ENCODE measurements at regions not wholly inside any gene's neighbourhood (a gene's known extent, or its start where the extent isn't known, plus 50 kb on each side); places are given as distances from the start of the nearest gene placed in this dataset.

DNA sequence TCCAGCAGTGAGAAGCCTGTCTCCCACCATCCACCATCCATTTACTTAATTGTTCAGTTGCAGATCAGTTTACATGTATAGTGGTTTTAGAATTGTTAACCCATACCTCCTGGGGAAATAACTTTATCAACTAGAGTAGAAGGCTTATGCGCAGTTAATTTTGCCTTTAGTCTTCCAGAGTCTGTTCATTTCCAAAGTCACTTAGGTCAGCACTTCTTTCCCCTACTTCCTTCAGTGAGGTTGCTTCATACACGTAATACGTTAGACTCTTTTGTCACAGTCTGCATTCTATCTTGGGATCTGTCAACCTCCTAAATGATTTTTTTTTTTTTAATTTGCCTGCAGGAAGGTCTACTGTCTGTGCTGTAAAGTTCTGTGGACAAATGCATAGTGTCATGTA is 495.6 kb upstream of the ISX start:
- TF ChIP-seq TAF1 (IDR thresholded peaks at IDR 0.05; ENCODE audit: borderline replicate concordance, low read depth, low read length), result no peak
- TF ChIP-seq POLR2A (IDR thresholded peaks at IDR 0.05; ENCODE audit: low read depth, low read length), result no peak
- no peak for TF ChIP-seq POLR2AphosphoS5 (IDR thresholded peaks at IDR 0.05; ENCODE audit: low read depth, low read length)
- DNase-seq (ENCODE audit: insufficient read length) (no peak), FAIRE-seq (no peak)

DNA sequence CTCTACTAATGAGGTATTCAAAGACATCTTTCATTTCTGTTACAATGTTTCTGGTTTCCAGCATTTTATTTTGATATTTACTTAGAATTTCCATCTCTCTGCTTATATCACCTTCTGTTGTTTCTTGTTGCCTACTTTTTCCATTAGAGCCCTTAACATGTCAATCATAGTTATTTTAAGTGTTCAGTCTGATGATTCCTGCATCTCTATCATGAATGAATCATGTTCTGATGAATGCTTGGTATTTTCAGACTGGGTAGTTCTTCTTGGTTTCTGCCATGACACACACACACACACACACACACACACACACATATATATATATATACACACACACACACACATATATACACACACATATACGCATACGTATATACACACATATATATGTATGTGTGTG is 486.4 kb upstream of the ISX start:
- no peak for DNase-seq (ENCODE audit: insufficient read length)
- FAIRE-seq, result no peak
- TF ChIP-seq POLR2A (IDR thresholded peaks at IDR 0.05; ENCODE audit: low read depth, low read length), result no peak
- TF ChIP-seq POLR2AphosphoS5 (IDR thresholded peaks at IDR 0.05; ENCODE audit: low read depth, low read length), result no peak
- TF ChIP-seq TAF1 (IDR thresholded peaks at IDR 0.05; ENCODE audit: borderline replicate concordance, low read depth, low read length), result no peak

DNA sequence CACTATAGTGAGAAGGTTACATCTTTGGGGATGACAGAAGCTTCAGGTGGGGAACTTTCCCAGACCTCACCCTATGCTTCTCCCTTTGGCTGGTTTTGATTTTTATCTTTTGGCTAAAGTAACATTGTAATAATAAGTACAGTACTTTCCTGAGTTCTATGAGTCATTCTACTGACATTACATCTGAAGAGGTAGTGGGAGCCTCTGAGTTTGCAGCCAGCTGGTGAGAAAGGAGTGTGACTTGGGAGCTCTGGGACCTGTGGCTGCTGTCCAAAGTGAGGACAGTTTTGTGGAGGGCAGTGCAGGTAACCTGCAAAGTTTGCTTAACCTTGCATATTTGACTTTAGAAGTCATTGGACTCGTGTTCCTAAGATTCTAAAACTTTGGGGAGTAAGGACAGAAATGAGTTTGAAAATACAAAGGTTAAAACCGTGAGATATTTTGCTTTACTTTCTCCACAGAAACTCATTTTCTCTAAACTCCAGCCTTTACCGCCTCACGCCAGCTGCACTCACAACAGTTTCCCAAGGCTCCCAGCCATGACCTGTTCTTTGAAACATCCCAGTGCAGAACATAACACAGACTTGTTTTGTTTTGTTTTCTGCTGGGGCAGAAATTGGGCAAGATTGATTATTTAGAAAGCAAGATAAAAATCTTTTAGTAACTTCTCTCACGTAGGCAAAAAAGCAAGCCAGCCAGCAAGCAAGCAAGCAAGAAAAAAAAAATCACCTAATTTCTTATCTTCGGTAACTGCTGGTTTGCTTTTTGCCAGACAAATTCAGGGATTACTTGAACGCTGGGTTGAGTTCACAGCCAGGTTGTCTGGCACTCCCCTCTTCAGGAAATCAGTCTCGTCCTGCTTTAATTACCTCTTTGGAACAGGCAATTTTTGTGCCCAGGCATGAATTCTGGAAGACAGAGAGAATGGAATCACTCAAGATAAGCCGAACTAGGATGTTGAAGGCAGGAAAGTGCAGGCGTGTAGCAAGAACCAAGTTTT is 478.3 kb upstream of the ISX start:
- FAIRE-seq (no peak), DNase-seq (ENCODE audit: insufficient read length) (no peak)
- no peak for TF ChIP-seq POLR2A (IDR thresholded peaks at IDR 0.05; ENCODE audit: low read depth, low read length)
- TF ChIP-seq POLR2AphosphoS5 (IDR thresholded peaks at IDR 0.05; ENCODE audit: low read depth, low read length), result no peak

DNA sequence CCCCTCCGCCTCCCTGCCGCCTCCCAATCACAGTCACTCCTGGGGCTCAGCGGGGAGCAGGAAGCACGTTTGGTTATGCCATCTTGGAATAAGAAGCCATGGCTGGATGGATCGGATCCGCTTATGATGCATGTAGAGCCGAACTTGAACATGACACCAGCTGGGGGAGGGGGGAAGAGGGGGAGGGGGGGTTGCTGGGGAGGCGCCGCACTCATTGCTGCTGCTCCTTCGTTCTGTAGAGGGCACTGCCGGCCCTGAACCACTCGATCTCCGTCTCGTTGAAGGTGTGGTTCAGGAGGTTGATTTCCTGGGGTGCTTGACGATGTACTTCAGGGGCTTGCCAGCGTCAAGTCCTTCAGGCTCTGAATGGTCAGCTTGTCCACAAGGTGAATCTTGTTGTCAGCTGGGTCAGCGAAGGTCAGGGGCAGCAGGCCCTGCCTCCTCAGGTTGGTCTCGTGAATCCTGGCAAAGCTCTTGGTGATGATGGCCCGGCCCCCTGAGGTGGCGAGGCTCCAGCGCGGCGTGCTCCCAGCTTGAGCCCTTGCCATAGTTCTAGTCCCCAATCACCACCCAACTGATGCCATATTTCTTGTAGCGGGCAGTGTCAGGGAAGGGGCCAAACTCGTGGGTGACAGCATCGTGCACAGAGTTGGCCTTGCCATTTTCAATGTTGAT is 476.9 kb upstream of the ISX start:
- DNase-seq (ENCODE audit: insufficient read length), result no peak
- TF ChIP-seq TAF1 (IDR thresholded peaks at IDR 0.05; ENCODE audit: borderline replicate concordance, low read depth, low read length) (no peak), POLR2A (IDR thresholded peaks at IDR 0.05; ENCODE audit: low read depth, low read length) (no peak), POLR2AphosphoS5 (IDR thresholded peaks at IDR 0.05; ENCODE audit: low read depth, low read length) (no peak)
- no peak for FAIRE-seq

DNA sequence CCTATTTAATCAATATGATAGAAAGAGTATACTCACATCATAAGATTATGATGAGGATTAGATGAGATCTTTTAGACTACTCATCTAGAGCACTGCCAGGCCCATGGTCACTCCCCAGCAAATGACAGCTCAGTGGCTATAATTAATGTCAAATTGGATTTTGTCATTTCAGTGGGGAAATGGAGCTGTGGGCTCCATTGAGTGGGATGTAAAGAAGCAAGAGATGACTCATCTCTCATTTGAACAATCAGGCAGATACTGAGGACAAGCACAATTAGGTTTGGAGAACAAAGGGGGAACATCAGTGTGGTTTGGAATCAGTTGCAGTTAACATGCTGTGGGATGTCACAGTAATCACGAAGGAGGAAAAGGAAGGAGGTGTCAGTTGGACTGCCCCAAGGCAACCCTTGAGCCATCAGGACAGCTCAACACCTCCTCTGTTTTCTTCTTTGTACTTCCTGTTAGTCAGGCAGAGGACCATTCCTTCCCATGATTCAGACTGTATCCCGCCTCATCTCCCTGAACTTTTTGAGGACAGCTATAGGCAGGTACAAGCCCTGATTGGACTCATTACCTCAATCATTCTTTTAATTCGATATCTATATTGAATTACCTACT is 473.7 kb upstream of the ISX start:
- no peak for FAIRE-seq
- TF ChIP-seq TAF1 (IDR thresholded peaks at IDR 0.05; ENCODE audit: borderline replicate concordance, low read depth, low read length) (no peak), POLR2AphosphoS5 (IDR thresholded peaks at IDR 0.05; ENCODE audit: low read depth, low read length) (no peak), POLR2A (IDR thresholded peaks at IDR 0.05; ENCODE audit: low read depth, low read length) (no peak)

DNA sequence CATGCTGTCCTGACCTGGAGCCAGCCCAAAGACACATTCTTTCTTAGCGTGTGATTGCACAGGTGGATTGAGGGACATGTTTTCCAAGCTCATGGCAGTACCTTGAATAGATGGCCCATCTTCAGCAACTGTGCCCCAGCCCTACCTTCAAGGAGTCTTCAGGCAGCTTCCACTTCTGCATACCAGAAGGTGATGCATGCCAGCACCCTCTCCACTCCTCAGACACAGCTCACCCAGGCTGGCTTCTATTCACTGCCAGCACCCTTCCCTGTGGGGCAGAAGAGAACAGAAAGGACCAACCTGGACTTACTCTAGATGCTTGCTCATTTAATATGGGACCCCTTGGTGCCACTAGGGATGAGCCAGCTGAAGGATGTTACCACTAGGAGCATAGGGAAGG is 466.4 kb upstream of the ISX start:
- no peak for FAIRE-seq
- TF ChIP-seq TAF1 (IDR thresholded peaks at IDR 0.05; ENCODE audit: borderline replicate concordance, low read depth, low read length) (no peak), POLR2A (IDR thresholded peaks at IDR 0.05; ENCODE audit: low read depth, low read length) (no peak), POLR2AphosphoS5 (IDR thresholded peaks at IDR 0.05; ENCODE audit: low read depth, low read length) (no peak)
- no peak for DNase-seq (ENCODE audit: insufficient read length)

More for the DNA sequence above, 473.7 kb upstream of the ISX start:
- no peak for DNase-seq (ENCODE audit: insufficient read length)

DNA sequence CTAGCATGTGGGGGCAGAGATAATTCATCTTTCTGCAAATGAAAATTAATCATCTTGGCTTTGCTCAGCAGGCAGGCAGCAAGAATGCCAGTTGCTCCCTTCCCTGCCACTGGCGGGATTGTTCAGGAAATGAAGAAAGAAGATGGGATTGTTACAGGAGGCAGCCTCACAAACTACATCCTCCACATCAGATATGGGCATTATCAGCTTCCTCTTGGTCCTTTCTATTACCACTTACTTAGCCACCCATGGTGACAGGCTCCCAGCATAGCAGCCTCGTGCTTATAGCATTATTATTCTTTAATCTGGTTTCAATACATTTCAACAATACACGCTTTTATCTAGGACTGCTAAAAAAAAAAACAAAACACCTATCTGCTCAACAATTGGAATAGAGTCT is 461.6 kb upstream of the ISX start:
- no peak for DNase-seq (ENCODE audit: insufficient read length)
- TF ChIP-seq POLR2A (IDR thresholded peaks at IDR 0.05; ENCODE audit: low read depth, low read length) (no peak), TAF1 (IDR thresholded peaks at IDR 0.05; ENCODE audit: borderline replicate concordance, low read depth, low read length) (no peak), POLR2AphosphoS5 (IDR thresholded peaks at IDR 0.05; ENCODE audit: low read depth, low read length) (no peak)
- no peak for FAIRE-seq

DNA sequence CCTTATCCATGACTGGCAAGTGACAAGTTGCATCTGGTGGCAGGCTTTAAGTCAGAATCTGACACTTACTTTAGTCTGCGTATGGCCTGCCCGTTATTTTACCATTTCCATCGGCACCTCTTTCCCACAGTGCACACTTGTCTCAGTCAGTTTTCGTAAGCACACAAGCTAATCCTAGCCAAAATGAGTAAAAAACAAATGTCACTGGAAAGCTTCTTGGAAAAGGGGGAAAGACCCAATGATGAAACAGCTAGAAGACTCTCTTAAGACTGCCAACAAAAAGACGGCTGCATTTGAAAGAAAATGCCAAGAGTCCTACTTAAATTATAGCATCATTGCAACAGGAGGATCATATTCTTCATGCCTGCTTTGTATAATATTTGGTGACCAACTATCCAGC is 457.9 kb upstream of the ISX start:
- no peak for DNase-seq (ENCODE audit: insufficient read length)
- no peak for FAIRE-seq
- no peak for TF ChIP-seq TAF1 (IDR thresholded peaks at IDR 0.05; ENCODE audit: borderline replicate concordance, low read depth, low read length)
- no peak for TF ChIP-seq POLR2A (IDR thresholded peaks at IDR 0.05; ENCODE audit: low read depth, low read length)
- no peak for TF ChIP-seq POLR2AphosphoS5 (IDR thresholded peaks at IDR 0.05; ENCODE audit: low read depth, low read length)

DNA sequence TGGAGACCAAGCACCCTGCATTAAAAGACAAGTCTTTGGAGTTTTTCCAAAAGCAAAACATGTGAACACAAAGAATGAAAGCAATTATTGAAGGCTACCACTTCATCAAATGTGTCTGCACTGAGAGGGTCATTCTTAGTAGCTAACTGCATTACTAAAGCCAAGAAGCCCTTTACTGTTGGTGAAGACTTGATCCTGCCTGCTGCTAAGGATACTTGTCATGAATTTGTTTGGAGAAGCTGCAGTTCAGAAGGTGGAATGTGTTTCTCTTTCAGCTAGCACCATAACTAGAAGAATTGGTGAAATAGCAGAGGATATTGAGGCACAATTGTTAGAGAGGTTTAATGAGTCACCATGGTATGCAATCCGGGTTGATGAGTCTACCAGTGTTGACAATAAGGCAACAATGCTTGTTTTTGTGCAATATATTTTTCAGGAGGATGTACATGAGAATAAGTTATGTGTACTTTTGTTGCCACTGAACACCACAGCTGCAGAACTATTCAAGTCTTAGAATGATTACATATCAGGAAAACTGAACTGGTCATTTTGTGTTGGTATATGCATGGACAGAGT is 457.3 kb upstream of the ISX start:
- DNase-seq (ENCODE audit: insufficient read length) (no peak), FAIRE-seq (no peak)
- TF ChIP-seq TAF1 (IDR thresholded peaks at IDR 0.05; ENCODE audit: borderline replicate concordance, low read depth, low read length) (no peak), POLR2AphosphoS5 (IDR thresholded peaks at IDR 0.05; ENCODE audit: low read depth, low read length) (no peak)

DNA sequence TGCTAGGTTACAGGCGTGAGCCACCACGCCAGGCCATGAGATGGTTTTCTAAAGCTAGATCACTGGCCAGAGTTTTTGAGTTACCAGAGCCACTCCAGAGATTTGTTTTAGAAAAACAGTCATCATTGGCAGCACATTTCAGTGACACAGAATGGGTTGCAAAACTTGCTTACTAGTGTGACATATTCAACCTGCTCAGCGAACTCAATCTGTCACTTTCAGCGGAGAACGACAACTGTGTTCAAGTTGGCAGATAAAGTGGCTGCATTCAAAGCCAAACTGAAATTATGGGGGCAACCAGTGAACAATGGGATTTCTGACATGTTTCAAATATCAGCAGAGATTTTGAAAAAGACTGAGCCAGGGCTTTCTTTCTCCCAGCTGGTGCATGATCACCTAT is 456.3 kb upstream of the ISX start:
- no peak for DNase-seq (ENCODE audit: insufficient read length)
- TF ChIP-seq POLR2A (IDR thresholded peaks at IDR 0.05; ENCODE audit: low read depth, low read length) (no peak), TAF1 (IDR thresholded peaks at IDR 0.05; ENCODE audit: borderline replicate concordance, low read depth, low read length) (no peak), POLR2AphosphoS5 (IDR thresholded peaks at IDR 0.05; ENCODE audit: low read depth, low read length) (no peak)
- no peak for FAIRE-seq

DNA sequence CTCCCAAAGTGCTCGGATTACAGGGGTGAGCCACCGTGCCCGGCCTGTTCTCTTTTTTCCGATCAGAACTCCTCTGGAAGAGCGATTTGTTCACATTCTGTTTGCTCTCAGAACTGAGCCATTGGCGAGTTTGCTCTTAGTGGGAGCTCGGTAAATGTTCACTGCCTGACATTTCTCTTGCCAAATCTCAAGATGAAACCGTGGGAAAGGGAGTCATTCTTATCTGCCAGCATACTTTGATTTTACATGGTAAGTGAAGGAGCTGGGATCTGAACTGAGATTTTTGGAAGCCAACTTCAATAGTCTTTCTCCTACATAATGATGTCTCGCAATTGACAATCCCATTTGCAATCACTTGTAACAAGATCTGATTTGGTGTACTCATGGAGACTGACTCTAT is 445.8 kb upstream of the ISX start:
- FAIRE-seq, result no peak
- TF ChIP-seq POLR2A (IDR thresholded peaks at IDR 0.05; ENCODE audit: low read depth, low read length) (no peak), TAF1 (IDR thresholded peaks at IDR 0.05; ENCODE audit: borderline replicate concordance, low read depth, low read length) (no peak), POLR2AphosphoS5 (IDR thresholded peaks at IDR 0.05; ENCODE audit: low read depth, low read length) (no peak)
- no peak for DNase-seq (ENCODE audit: insufficient read length)

Measured in GM12892 (cell line).